Mesenchymal stem cell (in vitro differentiated cells and primary cell): ENCODE measurements at regions not wholly inside any gene's neighbourhood (a gene's known extent, or its start where the extent isn't known, plus 50 kb on each side); places are given as distances from the start of the nearest gene placed in this dataset.

Experiments used
- DNase-seq: peaks from one replicate; pipeline ENCODE4 v3.0.0-alpha.2; 2013
- H2AFZ ChIP-seq: one replicate; pipeline ENCODE4 v1.6.1; 2013; ENCODE audit warnings: low read depth, mild to moderate bottlenecking, control low read depth, inconsistent platforms, low read length, moderate library complexity
- H2AK5ac ChIP-seq: 2 replicates; pipeline ENCODE4 v1.6.1; 2013; ENCODE audit warnings: low read length, moderate library complexity, mild to moderate bottlenecking, inconsistent platforms; ENCODE audit not compliant: severe bottlenecking
- H2BK120ac ChIP-seq: one replicate; pipeline ENCODE4 v1.6.1; 2013; ENCODE audit warnings: low read depth, mild to moderate bottlenecking, inconsistent platforms, low read length, moderate library complexity
- H2BK12ac ChIP-seq, 2 experiments: one replicate each; pipeline ENCODE4 v1.6.1; 2013; ENCODE audit warnings: inconsistent platforms in 2 of 2, low read length in 2 of 2, mild to moderate bottlenecking in 2 of 2, moderate library complexity in 2 of 2, control low read depth in 1 of 2
- H2BK15ac ChIP-seq: one replicate; pipeline ENCODE4 v1.6.1; 2013; ENCODE audit warnings: mild to moderate bottlenecking, low read depth, inconsistent platforms; ENCODE audit not compliant: poor library complexity, severe bottlenecking
- H2BK5ac ChIP-seq: 2 replicates; pipeline ENCODE4 v1.6.1; 2013; ENCODE audit warnings: low read depth, mild to moderate bottlenecking, low read length, control low read depth, inconsistent platforms; ENCODE audit not compliant: poor library complexity, severe bottlenecking
- H3K14ac ChIP-seq, 2 experiments: one replicate each; pipeline ENCODE4 v1.6.1; 2013; ENCODE audit warnings: inconsistent platforms in 2 of 2, low read length in 2 of 2, control low read depth in 1 of 2, mild to moderate bottlenecking in 1 of 2, moderate library complexity in 1 of 2
- H3K18ac ChIP-seq, 2 experiments: one replicate each; pipeline ENCODE4 v1.6.1; 2013; ENCODE audit warnings: inconsistent platforms in 2 of 2, low read length in 2 of 2, control low read depth in 1 of 2, low read depth in 1 of 2, mild to moderate bottlenecking in 1 of 2
- H3K23ac ChIP-seq, 2 experiments: one replicate each; pipeline ENCODE4 v1.6.1; 2013; ENCODE audit warnings: inconsistent platforms in 2 of 2, low read length in 2 of 2, mild to moderate bottlenecking in 2 of 2, moderate library complexity in 2 of 2, control low read depth in 1 of 2
- H3K27ac ChIP-seq: 2 replicates; pipeline ENCODE4 v1.5.1; 2013; ENCODE audit warnings: mild to moderate bottlenecking, moderate library complexity, low read length, control low read depth, inconsistent platforms; ENCODE audit not compliant: poor library complexity, severe bottlenecking
- H3K27me3 ChIP-seq, 2 experiments: 2 replicates each; pipeline versions ENCODE4 v1.6.1 to v1.7.0; 2013; ENCODE audit warnings: low read length in 2 of 2, mild to moderate bottlenecking in 2 of 2, moderate library complexity in 2 of 2, control low read depth in 1 of 2, inconsistent platforms in 1 of 2; ENCODE audit not compliant: control insufficient read depth in 1 of 2, insufficient read depth in 1 of 2
- H3K36me3 ChIP-seq, 2 experiments: 2 replicates each; pipeline versions ENCODE4 v1.6.1 to v1.7.0; 2013; ENCODE audit warnings: low read length in 2 of 2, control low read depth in 1 of 2, inconsistent platforms in 1 of 2, low read depth in 1 of 2, mild to moderate bottlenecking in 1 of 2; ENCODE audit not compliant: insufficient read depth in 2 of 2, control insufficient read depth in 1 of 2
- H3K4ac ChIP-seq, 2 experiments: one replicate each; pipeline ENCODE4 v1.6.1; 2013; ENCODE audit warnings: inconsistent platforms in 2 of 2, low read length in 2 of 2, mild to moderate bottlenecking in 2 of 2, moderate library complexity in 2 of 2, control low read depth in 1 of 2, low read depth in 1 of 2
- H3K4me1 ChIP-seq: 2 replicates; pipeline ENCODE4 v1.6.1; 2013; ENCODE audit warnings: low read depth, low read length, control low read depth; ENCODE audit not compliant: control insufficient read depth, insufficient read depth
- H3K4me2 ChIP-seq: 2 replicates; pipeline ENCODE4 v1.6.1; 2013; ENCODE audit warnings: low read length, mild to moderate bottlenecking, inconsistent platforms; ENCODE audit not compliant: poor library complexity, severe bottlenecking
- H3K4me3 ChIP-seq, 2 experiments: 2 replicates each; pipeline versions ENCODE4 v1.5.1 to v1.7.0; 2013; ENCODE audit warnings: low read length in 2 of 2, mild to moderate bottlenecking in 2 of 2, control low read depth in 1 of 2, low read depth in 1 of 2; ENCODE audit not compliant: insufficient read depth in 1 of 2
- H3K79me1 ChIP-seq: replicated peaks from 2 replicates; pipeline ENCODE4 v1.6.1; 2013; ENCODE audit warnings: mild to moderate bottlenecking, control low read depth, low read length, inconsistent platforms; ENCODE audit not compliant: poor library complexity, severe bottlenecking
- H3K9ac ChIP-seq: 2 replicates; pipeline ENCODE4 v1.7.0; 2013; ENCODE audit warnings: mild to moderate bottlenecking, low read length, moderate library complexity
- H3K9me3 ChIP-seq: 2 replicates; pipeline ENCODE4 v1.7.0; 2013; ENCODE audit warnings: mild to moderate bottlenecking, low read length; ENCODE audit not compliant: control insufficient read depth
- H4K8ac ChIP-seq: one replicate; pipeline ENCODE4 v1.6.1; 2013; ENCODE audit warnings: inconsistent platforms, mild to moderate bottlenecking, low read length, moderate library complexity
- H4K91ac ChIP-seq: one replicate; pipeline ENCODE4 v1.6.1; 2013; ENCODE audit warnings: mild to moderate bottlenecking, low read length, inconsistent platforms
- WGBS: methylation state at CpG from one replicate; pipeline ENCODE4 v1.1.7; 2013; ENCODE audit warnings: mixed read lengths; 5-methylcytosine and 5-hydroxymethylcytosine counted together

GRCh38 chr20:39132511-39132910, 170.4 kb downstream of the DHX35 start:
- Histone ChIP-seq H3K4me2 (no peak overlapping the region), H3K4me1 (no peaks in the 10 kb centered on the region), H2BK15ac (no peak overlapping the region), H3K9ac (no peak overlapping the region), H3K36me3 (no peaks in the 10 kb centered on the region), H2BK5ac (no peak overlapping the region), H2AK5ac (no peak overlapping the region), H3K4ac (no peak overlapping the region), H4K91ac (no peak overlapping the region), H2AFZ (no peak overlapping the region), H3K23ac (no peak overlapping the region), H2BK120ac (no peak overlapping the region), H2BK12ac (no peak overlapping the region), H3K18ac (no peak overlapping the region), H4K8ac (no peak overlapping the region), H3K27ac (no peak overlapping the region), H3K27me3 (peaks cover 3 to 25% of the 10 kb centered on the region in 2 experiments), H3K14ac (no peak overlapping the region), H3K79me1 (no peaks in the 10 kb centered on the region), H3K9me3 (no peaks in the 10 kb centered on the region), H3K4me3 (no peak overlapping the region)
- no peak for DNase-seq
- WGBS, result 90% methylated on average over 5 of the region's 5 CpGs

GRCh38 chr20:39132093-39132492, 169.9 kb downstream of the DHX35 start:
- Histone ChIP-seq H3K27me3 (peaks cover 3 to 23% of the 10 kb centered on the region in 2 experiments), H2AFZ (no peak overlapping the region), H3K14ac (no peak overlapping the region), H3K79me1 (no peaks in the 10 kb centered on the region), H2BK120ac (no peak overlapping the region), H3K9me3 (no peaks in the 10 kb centered on the region), H2AK5ac (no peak overlapping the region), H3K18ac (no peak overlapping the region), H3K36me3 (no peaks in the 10 kb centered on the region), H4K8ac (no peak overlapping the region), H3K4me1 (no peaks in the 10 kb centered on the region), H3K27ac (no peak overlapping the region), H3K4me2 (no peak overlapping the region), H4K91ac (no peak overlapping the region), H2BK12ac (no peak overlapping the region), H2BK5ac (no peak overlapping the region), H3K4ac (no peak overlapping the region), H3K9ac (no peak overlapping the region), H3K4me3 (no peak overlapping the region), H3K23ac (no peak overlapping the region), H2BK15ac (no peak overlapping the region)
- no peak for DNase-seq

GRCh38 chr20:39130627-39131026, 168.5 kb downstream of the DHX35 start:
- Histone ChIP-seq H3K27ac (no peak overlapping the region), H2AK5ac (no peak overlapping the region), H3K4me2 (no peak overlapping the region), H3K36me3 (no peaks in the 10 kb centered on the region), H4K8ac (no peak overlapping the region), H2BK15ac (no peak overlapping the region), H3K14ac (no peak overlapping the region), H3K9me3 (no peaks in the 10 kb centered on the region), H3K18ac (no peak overlapping the region), H2BK12ac (no peak overlapping the region), H4K91ac (no peak overlapping the region), H2AFZ (no peak overlapping the region), H3K79me1 (no peaks in the 10 kb centered on the region), H2BK120ac (no peak overlapping the region), H3K4ac (no peak overlapping the region), H3K27me3 (peaks cover 3 to 13% of the 10 kb centered on the region in 2 experiments), H2BK5ac (no peak overlapping the region), H3K4me3 (no peak overlapping the region), H3K4me1 (no peaks in the 10 kb centered on the region), H3K9ac (no peak overlapping the region), H3K23ac (no peak overlapping the region)
- DNase-seq, result no peak
- 87% methylated on average over 12 of the region's 12 CpGs for WGBS

- Histone ChIP-seq H2BK120ac (no peak overlapping the region), H3K9ac (no peak overlapping the region), H3K9me3 (peaks cover 5% of the 10 kb centered on the region), H3K36me3 (no peaks in the 10 kb centered on the region), H2AK5ac (no peak overlapping the region), H3K79me1 (no peaks in the 10 kb centered on the region), H3K27me3 (peaks cover 3 to 13% of the 10 kb centered on the region in 2 experiments), H3K18ac (no peak overlapping the region), H3K4me2 (no peak overlapping the region), H2BK5ac (no peak overlapping the region), H2BK12ac (no peak overlapping the region), H4K91ac (no peak overlapping the region), H3K4ac (no peak overlapping the region), H3K23ac (no peak overlapping the region), H3K4me1 (no peaks in the 10 kb centered on the region), H3K27ac (no peak overlapping the region), H2AFZ (no peak overlapping the region), H4K8ac (no peak overlapping the region), H3K14ac (no peak overlapping the region), H3K4me3 (no peak overlapping the region), H2BK15ac (no peak overlapping the region)
- no peak for DNase-seq
- 44% methylated on average over 1 of the region's 2 CpGs for WGBS
These were observed 167.4 kb downstream of the DHX35 start for GRCh38 chr20:39129523-39129922.
